Ishikawa (cell line): ENCODE measurements at regions not wholly inside any gene's neighbourhood (a gene's known extent, or its start where the extent isn't known, plus 50 kb on each side); places are given as distances from the start of the nearest gene placed in this dataset.

ENCODE experiments used
- CEBPB ChIP-seq: IDR thresholded peaks from 2 replicates; pipeline ENCODE4 v1.6.1; 2012
- CREB1 ChIP-seq: IDR thresholded peaks from 2 replicates; pipeline ENCODE4 v1.6.1; 2012; ENCODE audit warnings: low read depth
- EGR1 ChIP-seq: IDR thresholded peaks from 2 replicates; pipeline ENCODE4 v1.6.1; 2012
- EP300 ChIP-seq: IDR thresholded peaks from 2 replicates; pipeline ENCODE4 v1.6.1; 2012; ENCODE audit warnings: borderline replicate concordance
- FOXM1 ChIP-seq: IDR thresholded peaks from 2 replicates; pipeline ENCODE4 v1.6.1; 2012; ENCODE audit warnings: low read depth, borderline replicate concordance
- NFIC ChIP-seq: IDR thresholded peaks from 2 replicates; pipeline ENCODE4 v1.6.1; 2012
- RAD21 ChIP-seq: IDR thresholded peaks from 2 replicates; pipeline ENCODE4 v1.6.1; 2012; ENCODE audit warnings: low read depth
- TAF1 ChIP-seq: IDR thresholded peaks from 2 replicates; pipeline ENCODE4 v1.6.1; 2012; ENCODE audit warnings: low read depth, mild to moderate bottlenecking
- TCF12 ChIP-seq: IDR thresholded peaks from 2 replicates; pipeline ENCODE4 v1.6.1; 2012; ENCODE audit warnings: low read depth
- TEAD4 ChIP-seq: IDR thresholded peaks from 2 replicates; pipeline ENCODE4 v1.6.1; 2012
- YY1 ChIP-seq: IDR thresholded peaks from 2 replicates; pipeline ENCODE4 v1.6.1; 2012; ENCODE audit warnings: low read depth
- ZBTB7A ChIP-seq: IDR thresholded peaks from 2 replicates; pipeline ENCODE4 v1.6.1; 2012; ENCODE audit warnings: low read depth
- TF ChIP-seq, protein P1 (sequence below): IDR thresholded peaks from 2 replicates; pipeline ENCODE4 v1.6.1; 2012
- TF ChIP-seq, protein P2 (sequence below): IDR thresholded peaks from 2 replicates; pipeline ENCODE4 v1.6.1; 2012; ENCODE audit warnings: low read depth, mild to moderate bottlenecking
- TF ChIP-seq, protein P3 (sequence below): IDR thresholded peaks from 2 replicates; pipeline ENCODE4 v1.6.1; 2012

DNA sequence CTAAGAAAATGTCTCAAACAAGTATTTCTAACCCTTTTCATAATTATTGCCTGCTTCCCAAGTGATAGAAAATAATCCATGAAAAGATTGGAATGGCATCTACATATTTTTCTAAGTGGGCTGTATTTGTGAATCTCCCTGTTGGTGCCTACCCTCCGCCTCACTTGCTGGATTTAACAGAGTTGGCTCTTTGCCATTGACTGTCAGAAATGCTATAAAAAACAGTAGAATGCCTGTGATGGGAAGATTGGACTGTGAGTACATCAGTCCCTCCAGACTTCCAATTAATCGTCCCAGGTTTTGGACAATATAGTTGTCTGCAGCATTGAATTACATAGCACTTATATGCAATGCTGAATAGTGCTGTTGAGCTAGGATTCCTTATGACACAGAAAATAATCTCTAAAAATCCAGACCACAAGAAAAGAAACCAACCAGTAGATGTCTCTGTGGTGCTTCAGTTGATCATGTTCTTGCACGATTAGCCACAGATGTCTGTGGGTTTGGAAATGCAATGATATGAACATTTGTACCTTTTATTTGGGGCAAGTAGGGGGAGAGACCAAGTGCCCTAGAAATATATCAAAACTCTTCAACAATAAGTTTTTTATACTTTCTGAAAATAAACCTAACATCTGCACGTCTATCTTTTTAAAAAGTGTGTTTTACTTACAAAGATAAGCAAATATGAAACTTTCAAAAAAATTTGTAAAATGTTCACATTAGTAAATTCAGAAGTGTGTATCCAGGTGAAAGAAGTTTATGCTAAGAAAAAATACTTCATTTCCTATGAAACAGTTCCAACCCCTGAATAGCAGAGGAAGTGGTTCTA, 88.5 kb downstream of the DYNAP start:
- TF ChIP-seq EGR1 (no peak), EP300 (no peak), RAD21 (peak; percentile 71)

DNA sequence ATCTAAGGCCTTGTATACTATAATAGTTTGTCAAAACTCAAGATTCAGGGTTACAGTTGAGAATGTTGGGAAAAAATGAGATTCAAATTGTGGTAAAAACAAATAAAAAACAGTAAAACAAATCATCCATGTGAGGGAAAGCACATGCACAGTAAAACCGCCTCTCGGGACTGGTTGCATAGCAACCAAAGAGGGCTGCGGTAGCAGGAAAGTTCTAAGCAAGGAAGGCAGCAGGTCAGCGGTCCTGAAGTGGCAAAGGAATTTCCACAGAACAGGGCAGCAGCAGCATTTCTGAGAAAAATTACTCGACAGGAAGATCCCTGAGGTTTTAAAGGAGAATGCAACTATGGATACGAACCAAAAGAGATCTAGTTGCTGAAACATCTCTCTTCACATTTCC, 93.7 kb downstream of the DYNAP start:
- TF ChIP-seq TCF12 (no peak), ZBTB7A (no peak), TAF1 (no peak), FOXM1 (no peak), NFIC (no peak), RAD21 (no peak), TEAD4 (no peak), YY1 (no peak), CREB1 (no peak), EP300 (no peak), CEBPB (no peak), EGR1 (no peak)
- TF ChIP-seq, protein P1, sequence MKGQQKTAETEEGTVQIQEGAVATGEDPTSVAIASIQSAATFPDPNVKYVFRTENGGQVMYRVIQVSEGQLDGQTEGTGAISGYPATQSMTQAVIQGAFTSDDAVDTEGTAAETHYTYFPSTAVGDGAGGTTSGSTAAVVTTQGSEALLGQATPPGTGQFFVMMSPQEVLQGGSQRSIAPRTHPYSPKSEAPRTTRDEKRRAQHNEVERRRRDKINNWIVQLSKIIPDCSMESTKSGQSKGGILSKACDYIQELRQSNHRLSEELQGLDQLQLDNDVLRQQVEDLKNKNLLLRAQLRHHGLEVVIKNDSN: no peak
- TF ChIP-seq, protein P2, sequence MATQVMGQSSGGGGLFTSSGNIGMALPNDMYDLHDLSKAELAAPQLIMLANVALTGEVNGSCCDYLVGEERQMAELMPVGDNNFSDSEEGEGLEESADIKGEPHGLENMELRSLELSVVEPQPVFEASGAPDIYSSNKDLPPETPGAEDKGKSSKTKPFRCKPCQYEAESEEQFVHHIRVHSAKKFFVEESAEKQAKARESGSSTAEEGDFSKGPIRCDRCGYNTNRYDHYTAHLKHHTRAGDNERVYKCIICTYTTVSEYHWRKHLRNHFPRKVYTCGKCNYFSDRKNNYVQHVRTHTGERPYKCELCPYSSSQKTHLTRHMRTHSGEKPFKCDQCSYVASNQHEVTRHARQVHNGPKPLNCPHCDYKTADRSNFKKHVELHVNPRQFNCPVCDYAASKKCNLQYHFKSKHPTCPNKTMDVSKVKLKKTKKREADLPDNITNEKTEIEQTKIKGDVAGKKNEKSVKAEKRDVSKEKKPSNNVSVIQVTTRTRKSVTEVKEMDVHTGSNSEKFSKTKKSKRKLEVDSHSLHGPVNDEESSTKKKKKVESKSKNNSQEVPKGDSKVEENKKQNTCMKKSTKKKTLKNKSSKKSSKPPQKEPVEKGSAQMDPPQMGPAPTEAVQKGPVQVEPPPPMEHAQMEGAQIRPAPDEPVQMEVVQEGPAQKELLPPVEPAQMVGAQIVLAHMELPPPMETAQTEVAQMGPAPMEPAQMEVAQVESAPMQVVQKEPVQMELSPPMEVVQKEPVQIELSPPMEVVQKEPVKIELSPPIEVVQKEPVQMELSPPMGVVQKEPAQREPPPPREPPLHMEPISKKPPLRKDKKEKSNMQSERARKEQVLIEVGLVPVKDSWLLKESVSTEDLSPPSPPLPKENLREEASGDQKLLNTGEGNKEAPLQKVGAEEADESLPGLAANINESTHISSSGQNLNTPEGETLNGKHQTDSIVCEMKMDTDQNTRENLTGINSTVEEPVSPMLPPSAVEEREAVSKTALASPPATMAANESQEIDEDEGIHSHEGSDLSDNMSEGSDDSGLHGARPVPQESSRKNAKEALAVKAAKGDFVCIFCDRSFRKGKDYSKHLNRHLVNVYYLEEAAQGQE: no peak
- TF ChIP-seq, protein P3, sequence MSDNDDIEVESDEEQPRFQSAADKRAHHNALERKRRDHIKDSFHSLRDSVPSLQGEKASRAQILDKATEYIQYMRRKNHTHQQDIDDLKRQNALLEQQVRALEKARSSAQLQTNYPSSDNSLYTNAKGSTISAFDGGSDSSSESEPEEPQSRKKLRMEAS: no peak

DNA sequence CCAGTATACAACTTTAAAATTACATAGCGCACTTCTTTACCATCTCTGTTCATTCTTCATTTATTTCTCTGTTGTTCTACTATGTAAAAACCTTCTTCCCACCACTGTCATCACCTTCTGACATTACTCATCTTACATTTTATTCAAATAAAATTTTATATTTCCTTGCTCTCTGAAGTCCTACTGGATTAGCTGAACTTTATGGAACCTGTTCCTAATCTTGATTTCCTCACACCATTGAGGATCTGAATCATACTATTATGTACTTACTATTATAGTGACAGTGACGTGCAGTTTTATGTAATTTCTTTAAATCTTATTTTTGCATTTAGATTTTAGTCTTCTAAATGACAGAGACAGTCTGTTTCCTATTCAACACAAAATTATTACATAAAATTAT, 98.3 kb downstream of the DYNAP start:
- TF ChIP-seq YY1: no peak
- no peak for TF ChIP-seq TEAD4
- no peak for TF ChIP-seq ZBTB7A
- no peak for TF ChIP-seq CREB1
- no peak for TF ChIP-seq FOXM1
- no peak for TF ChIP-seq NFIC
- TF ChIP-seq TAF1: no peak
- TF ChIP-seq, protein P2: no peak
- TF ChIP-seq CEBPB: no peak
- TF ChIP-seq TCF12: no peak
- TF ChIP-seq EP300: no peak
- TF ChIP-seq RAD21: no peak
- TF ChIP-seq, protein P1: no peak
- TF ChIP-seq, protein P3: no peak
- no peak for TF ChIP-seq EGR1

DNA sequence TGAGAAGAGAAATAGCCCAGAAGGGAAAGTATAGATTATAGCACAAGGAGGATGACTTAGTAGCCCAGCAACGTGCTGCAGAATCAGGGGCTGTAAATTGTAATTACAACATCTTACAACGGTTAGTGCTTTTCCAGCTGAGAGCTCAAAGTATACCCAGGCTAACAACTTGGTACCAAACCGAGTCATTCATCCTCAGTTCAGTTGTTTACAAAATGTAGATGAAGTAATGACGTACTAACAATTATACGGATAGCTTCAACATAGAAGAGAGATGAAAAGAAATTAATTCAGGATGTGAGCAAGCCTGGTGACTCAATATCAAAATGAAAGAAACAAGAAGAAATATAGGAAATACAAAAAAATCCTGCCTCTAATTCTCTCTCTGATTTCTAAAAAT, 99.2 kb downstream of the DYNAP start:
- no peak for TF ChIP-seq TAF1
- TF ChIP-seq RAD21: no peak

DNA sequence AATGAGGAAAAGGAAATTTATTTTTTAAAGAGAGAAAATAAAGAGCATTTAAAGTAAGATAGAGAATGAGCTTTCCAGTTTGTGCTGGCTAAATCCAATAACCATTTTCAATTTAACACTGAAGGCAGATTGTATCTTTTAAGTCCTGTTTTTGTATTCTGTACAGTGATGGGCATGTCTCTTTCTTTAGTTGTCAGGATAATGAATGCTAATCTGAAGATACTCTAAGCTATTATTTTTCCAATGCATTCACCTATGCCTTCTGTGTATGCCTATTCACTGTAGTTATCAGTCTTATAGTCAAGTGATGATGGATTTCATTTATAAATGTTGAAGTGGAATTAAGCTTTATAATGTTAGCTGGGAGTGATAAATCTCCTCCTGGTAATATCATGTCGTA, 101.4 kb downstream of the DYNAP start:
- TF ChIP-seq CREB1: no peak
- TF ChIP-seq, protein P2: no peak
- no peak for TF ChIP-seq FOXM1
- TF ChIP-seq, protein P3: no peak
- no peak for TF ChIP-seq TAF1
- no peak for TF ChIP-seq RAD21
- no peak for TF ChIP-seq EGR1
- TF ChIP-seq TEAD4: no peak
- TF ChIP-seq CEBPB: no peak
- no peak for TF ChIP-seq YY1
